ENCODE measurements at regions not wholly inside any gene's neighbourhood (a gene's known extent, or its start where the extent isn't known, plus 50 kb on each side); places are given as distances from the start of the nearest gene placed in this dataset.

DNA sequence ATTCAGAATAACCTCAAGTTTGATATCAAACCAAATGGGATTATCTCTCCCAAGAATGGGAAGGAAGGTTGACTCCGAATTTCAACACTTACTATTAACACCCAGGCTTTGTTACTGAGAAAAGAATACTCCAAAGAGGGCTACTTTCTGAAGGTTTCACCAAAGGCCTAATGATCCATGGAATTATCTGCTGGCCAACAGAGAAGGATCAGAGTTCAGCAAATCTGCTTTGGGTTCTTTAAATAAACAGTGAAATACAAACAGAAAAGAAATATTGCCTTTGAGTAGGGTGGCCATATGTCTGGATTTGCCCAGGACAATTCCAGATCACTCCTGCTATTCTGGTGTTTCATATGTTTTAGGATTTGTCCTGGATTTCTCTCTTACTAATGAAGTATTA is 564.5 kb upstream of the PSMD7 start:
- H3K4me3 ChIP-seq (ENCODE audit: low read length), result no peak overlapping the region
- no peaks in the 10 kb centered on the region for H3K9me3 ChIP-seq (ENCODE audit: control insufficient read depth, insufficient read depth, low read length)
- no peaks in the 10 kb centered on the region for H3K36me3 ChIP-seq (ENCODE audit: control insufficient read depth, low read length)
- H4K20me1 ChIP-seq (ENCODE audit: control insufficient read depth, insufficient read depth, low read depth, low read length), result no peaks in the 10 kb centered on the region
- TF ChIP-seq EZH2phosphoT487 (IDR thresholded peaks at IDR 0.05; ENCODE audit: borderline replicate concordance, low read length), result no peak
- TF ChIP-seq, protein P1, sequence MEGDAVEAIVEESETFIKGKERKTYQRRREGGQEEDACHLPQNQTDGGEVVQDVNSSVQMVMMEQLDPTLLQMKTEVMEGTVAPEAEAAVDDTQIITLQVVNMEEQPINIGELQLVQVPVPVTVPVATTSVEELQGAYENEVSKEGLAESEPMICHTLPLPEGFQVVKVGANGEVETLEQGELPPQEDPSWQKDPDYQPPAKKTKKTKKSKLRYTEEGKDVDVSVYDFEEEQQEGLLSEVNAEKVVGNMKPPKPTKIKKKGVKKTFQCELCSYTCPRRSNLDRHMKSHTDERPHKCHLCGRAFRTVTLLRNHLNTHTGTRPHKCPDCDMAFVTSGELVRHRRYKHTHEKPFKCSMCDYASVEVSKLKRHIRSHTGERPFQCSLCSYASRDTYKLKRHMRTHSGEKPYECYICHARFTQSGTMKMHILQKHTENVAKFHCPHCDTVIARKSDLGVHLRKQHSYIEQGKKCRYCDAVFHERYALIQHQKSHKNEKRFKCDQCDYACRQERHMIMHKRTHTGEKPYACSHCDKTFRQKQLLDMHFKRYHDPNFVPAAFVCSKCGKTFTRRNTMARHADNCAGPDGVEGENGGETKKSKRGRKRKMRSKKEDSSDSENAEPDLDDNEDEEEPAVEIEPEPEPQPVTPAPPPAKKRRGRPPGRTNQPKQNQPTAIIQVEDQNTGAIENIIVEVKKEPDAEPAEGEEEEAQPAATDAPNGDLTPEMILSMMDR (IDR thresholded peaks at IDR 0.05; ENCODE audit: low read depth, low read length, poor library complexity, severe bottlenecking), result no peak
- no peaks in the 10 kb centered on the region for H3F3A ChIP-seq (ENCODE audit: control insufficient read depth, insufficient read depth)
- H3K4me2 ChIP-seq (ENCODE audit: low read length), result no peak overlapping the region
- no peaks in the 10 kb centered on the region for H3K27me3 ChIP-seq (ENCODE audit: control insufficient read depth, low read length)
- H3K27ac ChIP-seq (ENCODE audit: low read depth, low read length), result no peak overlapping the region
- no peaks in the 10 kb centered on the region for H3K9me2 ChIP-seq (replicated peaks; ENCODE audit: control insufficient read depth, low read length)
- no peaks in the 10 kb centered on the region for H3K4me1 ChIP-seq (ENCODE audit: control insufficient read depth, low read length)
- no peaks in the 10 kb centered on the region for H3K79me2 ChIP-seq (ENCODE audit: control insufficient read depth, low read length)

GRCh38 chr16:73730481-73731090 is 566.0 kb upstream of the PSMD7 start:
- H3K27ac ChIP-seq (ENCODE audit: low read depth, low read length), result no peak overlapping the region
- H3K4me2 ChIP-seq (ENCODE audit: low read length), result no peak overlapping the region
- H3F3A ChIP-seq (ENCODE audit: control insufficient read depth, insufficient read depth), result no peaks in the 10 kb centered on the region
- H3K27me3 ChIP-seq (ENCODE audit: control insufficient read depth, low read length), result no peaks in the 10 kb centered on the region
- H3K4me3 ChIP-seq (ENCODE audit: low read length), result no peak overlapping the region
- no peaks in the 10 kb centered on the region for H4K20me1 ChIP-seq (ENCODE audit: control insufficient read depth, insufficient read depth, low read depth, low read length)
- no peaks in the 10 kb centered on the region for H3K36me3 ChIP-seq (ENCODE audit: control insufficient read depth, low read length)
- no peaks in the 10 kb centered on the region for H3K9me3 ChIP-seq (ENCODE audit: control insufficient read depth, insufficient read depth, low read length)
- H3K79me2 ChIP-seq (ENCODE audit: control insufficient read depth, low read length), result no peaks in the 10 kb centered on the region
- H3K9me2 ChIP-seq (replicated peaks; ENCODE audit: control insufficient read depth, low read length), result no peaks in the 10 kb centered on the region
- TF ChIP-seq, protein P1 (IDR thresholded peaks at IDR 0.05; ENCODE audit: low read depth, low read length, poor library complexity, severe bottlenecking), result no peak
- TF ChIP-seq EZH2phosphoT487 (IDR thresholded peaks at IDR 0.05; ENCODE audit: borderline replicate concordance, low read length), result no peak
- no peaks in the 10 kb centered on the region for H3K4me1 ChIP-seq (ENCODE audit: control insufficient read depth, low read length)

DNA sequence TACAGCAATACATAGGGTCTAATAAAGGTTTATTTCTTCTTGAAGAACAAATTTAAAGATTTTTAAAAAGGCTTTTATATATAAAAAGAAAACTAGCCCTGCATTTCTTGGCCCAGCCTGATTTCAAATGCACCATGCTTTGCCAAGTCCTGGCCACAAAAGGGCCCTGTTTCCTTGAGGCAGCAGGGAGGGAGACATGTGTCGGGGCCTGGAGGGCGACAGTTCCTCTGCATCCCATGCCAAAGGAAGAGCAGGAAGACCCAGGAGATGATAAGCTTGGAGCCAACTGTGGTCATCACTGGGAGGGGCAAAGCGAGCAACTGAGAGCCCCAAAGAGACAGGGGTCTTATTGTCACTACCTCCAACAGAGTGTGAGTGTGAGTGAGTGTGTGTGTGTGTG is 571.5 kb upstream of the PSMD7 start:
- H3K9me3 ChIP-seq (ENCODE audit: control insufficient read depth, insufficient read depth, low read length), result no peaks in the 10 kb centered on the region
- H3F3A ChIP-seq (ENCODE audit: control insufficient read depth, insufficient read depth), result no peaks in the 10 kb centered on the region
- no peak for TF ChIP-seq EZH2phosphoT487 (IDR thresholded peaks at IDR 0.05; ENCODE audit: borderline replicate concordance, low read length)
- TF ChIP-seq, protein P1 (IDR thresholded peaks at IDR 0.05; ENCODE audit: low read depth, low read length, poor library complexity, severe bottlenecking), result no peak
- no peaks in the 10 kb centered on the region for H3K9me2 ChIP-seq (replicated peaks; ENCODE audit: control insufficient read depth, low read length)
- no peaks in the 10 kb centered on the region for H3K4me1 ChIP-seq (ENCODE audit: control insufficient read depth, low read length)
- H3K4me3 ChIP-seq (ENCODE audit: low read length), result no peak overlapping the region
- H3K4me2 ChIP-seq (ENCODE audit: low read length), result no peak overlapping the region
- no peaks in the 10 kb centered on the region for H3K36me3 ChIP-seq (ENCODE audit: control insufficient read depth, low read length)
- no peaks in the 10 kb centered on the region for H4K20me1 ChIP-seq (ENCODE audit: control insufficient read depth, insufficient read depth, low read depth, low read length)
- no peaks in the 10 kb centered on the region for H3K27me3 ChIP-seq (ENCODE audit: control insufficient read depth, low read length)
- H3K27ac ChIP-seq (ENCODE audit: low read depth, low read length), result no peak overlapping the region
- H3K79me2 ChIP-seq (ENCODE audit: control insufficient read depth, low read length), result no peaks in the 10 kb centered on the region

Measured in DOHH2 (cell line).